Activated naive CD4-positive, alpha-beta T cell treated with anti-CD3 and anti-CD28 coated beads, Interleukin-2, amount 50 U/mL, for 72 hours (primary cell): ENCODE measurements at regions not wholly inside any gene's neighbourhood (a gene's known extent, or its start where the extent isn't known, plus 50 kb on each side); places are given as distances from the start of the nearest gene placed in this dataset.

Experiments
- ATAC-seq, 2 donors: fragments of 150-1000 bp; cut with Tn5 transposase; 2 replicates each; pipeline ENCODE4 v1.10.0; 2021; ENCODE audit warnings: mild to moderate bottlenecking in 2 of 2, moderate library complexity in 2 of 2
- DNase-seq, 2 donors: peaks; one replicate each; pipeline ENCODE4 v3.0.0; 2021 to 2022; ENCODE audit warnings: low spot score in 2 of 2
- H3K27ac Mint-ChIP-seq, 2 donors: one replicate each; pipeline ENCODE4 v1.8.0; 2022; ENCODE audit warnings: mild to moderate bottlenecking in 2 of 2, mixed read lengths in 2 of 2
- H3K36me3 Mint-ChIP-seq, 2 donors: one replicate each; pipeline ENCODE4 v1.8.0; 2022; ENCODE audit warnings: mixed read lengths in 2 of 2
- H3K9me3 Mint-ChIP-seq, 2 donors: one replicate each; pipeline ENCODE4 v1.8.0; 2022; ENCODE audit warnings: mixed read lengths in 2 of 2

- no peaks in the 10 kb centered on the region for H3K36me3 Mint-ChIP-seq
- no peaks in the 10 kb centered on the region for H3K9me3 Mint-ChIP-seq
- H3K27ac Mint-ChIP-seq = no peak overlapping the region
Measured at GRCh38 chr2:19137433-19137832, 221.0 kb downstream of the OSR1 start.

GRCh38 chr2:19132967-19133366 is 225.5 kb downstream of the OSR1 start:
- Mint-ChIP-seq H3K36me3 (no peaks in the 10 kb centered on the region), H3K27ac (no peak overlapping the region), H3K9me3 (no peaks in the 10 kb centered on the region)
- DNase-seq (no peak), ATAC-seq (no peak)

More at GRCh38 chr2:19137433-19137832, 221.0 kb downstream of the OSR1 start:
- ATAC-seq (no peak), DNase-seq (no peak)

GRCh38 chr2:19131871-19132270 is 226.6 kb downstream of the OSR1 start:
- no peaks in the 10 kb centered on the region for H3K36me3 Mint-ChIP-seq
- H3K27ac Mint-ChIP-seq = no peak overlapping the region
- no peaks in the 10 kb centered on the region for H3K9me3 Mint-ChIP-seq
- ATAC-seq = no peak
- no peak for DNase-seq

GRCh38 chr2:19128148-19128547 is 230.3 kb downstream of the OSR1 start:
- H3K36me3 Mint-ChIP-seq = no peaks in the 10 kb centered on the region
- H3K27ac Mint-ChIP-seq = no peak overlapping the region
- ATAC-seq = no peak
- DNase-seq = no peak
- H3K9me3 Mint-ChIP-seq = no peaks in the 10 kb centered on the region

GRCh38 chr2:19127616-19128015 is 230.8 kb downstream of the OSR1 start:
- no peaks in the 10 kb centered on the region for H3K36me3 Mint-ChIP-seq
- no peak for ATAC-seq
- no peak overlapping the region for H3K27ac Mint-ChIP-seq
- DNase-seq = no peak
- no peaks in the 10 kb centered on the region for H3K9me3 Mint-ChIP-seq

GRCh38 chr2:19125901-19126680 is 232.3 kb downstream of the OSR1 start:
- ATAC-seq = no peak
- Mint-ChIP-seq H3K9me3 (no peaks in the 10 kb centered on the region), H3K27ac (no peak overlapping the region), H3K36me3 (no peaks in the 10 kb centered on the region)
- no peak for DNase-seq

GRCh38 chr2:19124135-19124534 is 234.3 kb downstream of the OSR1 start:
- no peak for DNase-seq
- Mint-ChIP-seq H3K27ac (no peak overlapping the region), H3K36me3 (no peaks in the 10 kb centered on the region), H3K9me3 (no peaks in the 10 kb centered on the region)
- ATAC-seq = peak in 1 of 2 donors; percentile 86

- H3K9me3 Mint-ChIP-seq = no peaks in the 10 kb centered on the region
- no peak for ATAC-seq
- no peaks in the 10 kb centered on the region for H3K36me3 Mint-ChIP-seq
- no peak overlapping the region for H3K27ac Mint-ChIP-seq
- DNase-seq = no peak
Measured at GRCh38 chr2:19123556-19123955, 234.9 kb downstream of the OSR1 start.

- DNase-seq = no peak
- Mint-ChIP-seq H3K27ac (no peak overlapping the region), H3K36me3 (peaks cover 0 to 5% of the 10 kb centered on the region in 2 donors), H3K9me3 (peaks cover 6% of the 10 kb centered on the region in 2 donors)
- ATAC-seq = no peak
Measured at GRCh38 chr2:19122220-19122619, 236.2 kb downstream of the OSR1 start.

GRCh38 chr2:19120941-19121750 is 237.3 kb downstream of the OSR1 start:
- no peak overlapping the region for H3K27ac Mint-ChIP-seq
- H3K36me3 Mint-ChIP-seq = peaks cover 0 to 5% of the 10 kb centered on the region in 2 donors
- ATAC-seq = no peak
- H3K9me3 Mint-ChIP-seq = peaks cover 6 to 7% of the 10 kb centered on the region in 2 donors
- no peak for DNase-seq

GRCh38 chr2:19120181-19120580 is 238.2 kb downstream of the OSR1 start:
- Mint-ChIP-seq H3K36me3 (peaks cover 0 to 5% of the 10 kb centered on the region in 2 donors), H3K27ac (no peak overlapping the region), H3K9me3 (peaks cover 6 to 7% of the 10 kb centered on the region in 2 donors)
- ATAC-seq = no peak
- no peak for DNase-seq

- peaks cover 0 to 5% of the 10 kb centered on the region in 2 donors for H3K36me3 Mint-ChIP-seq
- DNase-seq = no peak
- peaks cover 6 to 7% of the 10 kb centered on the region in 2 donors for H3K9me3 Mint-ChIP-seq
- ATAC-seq = no peak
- H3K27ac Mint-ChIP-seq = no peak overlapping the region
Measured at GRCh38 chr2:19119326-19120001, 239.0 kb downstream of the OSR1 start.

GRCh38 chr2:19116918-19117317 is 241.5 kb downstream of the OSR1 start:
- no peak for ATAC-seq

GRCh38 chr2:19114754-19115231 is 243.6 kb downstream of the OSR1 start:
- no peak for DNase-seq
- Mint-ChIP-seq H3K27ac (no peak overlapping the region), H3K36me3 (peaks cover 0 to 5% of the 10 kb centered on the region in 2 donors), H3K9me3 (peaks cover 6 to 7% of the 10 kb centered on the region in 2 donors)
- no peak for ATAC-seq

More at GRCh38 chr2:19116918-19117317, 241.5 kb downstream of the OSR1 start:
- H3K9me3 Mint-ChIP-seq = peaks cover 6 to 7% of the 10 kb centered on the region in 2 donors
- no peak overlapping the region for H3K27ac Mint-ChIP-seq
- H3K36me3 Mint-ChIP-seq = peaks cover 0 to 5% of the 10 kb centered on the region in 2 donors
- no peak for DNase-seq

GRCh38 chr2:19114126-19114525 is 244.3 kb downstream of the OSR1 start:
- ATAC-seq = no peak
- peaks cover 6 to 7% of the 10 kb centered on the region in 2 donors for H3K9me3 Mint-ChIP-seq
- H3K36me3 Mint-ChIP-seq = peaks cover 0 to 5% of the 10 kb centered on the region in 2 donors
- H3K27ac Mint-ChIP-seq = no peak overlapping the region
- no peak for DNase-seq

GRCh38 chr2:19111354-19111753 is 247.1 kb downstream of the OSR1 start:
- Mint-ChIP-seq H3K9me3 (no peaks in the 10 kb centered on the region), H3K27ac (no peak overlapping the region), H3K36me3 (no peaks in the 10 kb centered on the region)
- DNase-seq (no peak), ATAC-seq (no peak)

GRCh38 chr2:19109518-19109917 is 248.9 kb downstream of the OSR1 start:
- H3K36me3 Mint-ChIP-seq = no peaks in the 10 kb centered on the region
- ATAC-seq (no peak), DNase-seq (no peak)
- no peak overlapping the region for H3K27ac Mint-ChIP-seq
- H3K9me3 Mint-ChIP-seq = peaks cover 0 to 6% of the 10 kb centered on the region in 2 donors
